GM10266 (cell line): ENCODE measurements at regions not wholly inside any gene's neighbourhood (a gene's known extent, or its start where the extent isn't known, plus 50 kb on each side); places are given as distances from the start of the nearest gene placed in this dataset.

Source experiments
- DNase-seq: peaks from one replicate; pipeline ENCODE4 v3.0.0; 2012; ENCODE audit errors: extremely low spot score
- CTCF ChIP-seq: IDR thresholded peaks from 2 replicates; pipeline ENCODE4 v1.5.1; 2012; ENCODE audit warnings: mild to moderate bottlenecking, low read depth; ENCODE audit not compliant: control insufficient read depth, insufficient read depth; ENCODE audit errors: missing control alignments

- no peak for DNase-seq
- no peak for TF ChIP-seq CTCF
Observed at GRCh38 chr4:11901089-11901488, 472.4 kb upstream of the HS3ST1 start.

GRCh38 chr4:11900359-11900758 lies 471.7 kb upstream of the HS3ST1 start:
- DNase-seq, result no peak
- TF ChIP-seq CTCF, result no peak

GRCh38 chr4:11898796-11899195 lies 470.1 kb upstream of the HS3ST1 start:
- no peak for DNase-seq

GRCh38 chr4:11895766-11896165 lies 467.1 kb upstream of the HS3ST1 start:
- no peak for DNase-seq

More at GRCh38 chr4:11898796-11899195, 470.1 kb upstream of the HS3ST1 start:
- TF ChIP-seq CTCF, result no peak

GRCh38 chr4:11894977-11895376 lies 466.3 kb upstream of the HS3ST1 start:
- no peak for DNase-seq
- TF ChIP-seq CTCF, result no peak

More at GRCh38 chr4:11895766-11896165, 467.1 kb upstream of the HS3ST1 start:
- TF ChIP-seq CTCF, result no peak

- no peak for DNase-seq
Observed at GRCh38 chr4:11894221-11894620, 465.5 kb upstream of the HS3ST1 start.

GRCh38 chr4:11889099-11889498 lies 460.4 kb upstream of the HS3ST1 start:
- no peak for DNase-seq
- TF ChIP-seq CTCF, result no peak

More at GRCh38 chr4:11894221-11894620, 465.5 kb upstream of the HS3ST1 start:
- TF ChIP-seq CTCF, result no peak
